ENCODE measurements at regions not wholly inside any gene's neighbourhood (a gene's known extent, or its start where the extent isn't known, plus 50 kb on each side); places are given as distances from the start of the nearest gene placed in this dataset.

- no peak for DNase-seq (ENCODE audit: low read depth)
Observed at GRCh38 chr11:105520706-105521345, 89.0 kb upstream of the GRIA4 start.

GRCh38 chr11:105507496-105508254 lies 102.2 kb upstream of the GRIA4 start:
- DNase-seq (ENCODE audit: low read depth) = no peak
- no peak overlapping the region for H3K4me3 ChIP-seq (ENCODE audit: low read depth, low read length)
- TF ChIP-seq CTCF (IDR thresholded peaks at IDR 0.05; ENCODE audit: low read depth, low read length) (no peak), MAX (IDR thresholded peaks at IDR 0.05; ENCODE audit: low read depth, low read length) (no peak), MYC (IDR thresholded peaks at IDR 0.05; ENCODE audit: low read depth, low read length) (no peak)

More at GRCh38 chr11:105520706-105521345, 89.0 kb upstream of the GRIA4 start:
- H3K4me3 ChIP-seq (ENCODE audit: low read depth, low read length) = no peak overlapping the region
- no peak for TF ChIP-seq POLR2A (IDR thresholded peaks at IDR 0.05; ENCODE audit: extremely low read depth, insufficient read length)
- no peak for TF ChIP-seq MYC (IDR thresholded peaks at IDR 0.05; ENCODE audit: low read depth, low read length)
- TF ChIP-seq MAX (IDR thresholded peaks at IDR 0.05; ENCODE audit: low read depth, low read length) = no peak
- TF ChIP-seq CTCF (IDR thresholded peaks at IDR 0.05; ENCODE audit: low read depth, low read length) = no peak

- no peak for TF ChIP-seq POLR2A (IDR thresholded peaks at IDR 0.05; ENCODE audit: extremely low read depth, insufficient read length)
- no peak for TF ChIP-seq CTCF (IDR thresholded peaks at IDR 0.05; ENCODE audit: low read depth, low read length)
- TF ChIP-seq MAX (IDR thresholded peaks at IDR 0.05; ENCODE audit: low read depth, low read length) = no peak
- TF ChIP-seq MYC (IDR thresholded peaks at IDR 0.05; ENCODE audit: low read depth, low read length) = no peak
- no peak overlapping the region for H3K4me3 ChIP-seq (ENCODE audit: low read depth, low read length)
- no peak for DNase-seq (ENCODE audit: low read depth)
Observed at GRCh38 chr11:105492010-105492409, 117.9 kb upstream of the GRIA4 start.

GRCh38 chr11:105491394-105491793 lies 118.5 kb upstream of the GRIA4 start:
- DNase-seq (ENCODE audit: low read depth) = no peak
- no peak for TF ChIP-seq CTCF (IDR thresholded peaks at IDR 0.05; ENCODE audit: low read depth, low read length)
- no peak for TF ChIP-seq MYC (IDR thresholded peaks at IDR 0.05; ENCODE audit: low read depth, low read length)
- no peak for TF ChIP-seq POLR2A (IDR thresholded peaks at IDR 0.05; ENCODE audit: extremely low read depth, insufficient read length)
- TF ChIP-seq MAX (IDR thresholded peaks at IDR 0.05; ENCODE audit: low read depth, low read length) = no peak
- no peak overlapping the region for H3K4me3 ChIP-seq (ENCODE audit: low read depth, low read length)

- no peak for TF ChIP-seq CTCF (IDR thresholded peaks at IDR 0.05; ENCODE audit: low read depth, low read length)
- TF ChIP-seq MAX (IDR thresholded peaks at IDR 0.05; ENCODE audit: low read depth, low read length) = no peak
- TF ChIP-seq MYC (IDR thresholded peaks at IDR 0.05; ENCODE audit: low read depth, low read length) = no peak
- TF ChIP-seq POLR2A (IDR thresholded peaks at IDR 0.05; ENCODE audit: extremely low read depth, insufficient read length) = no peak
- H3K4me3 ChIP-seq (ENCODE audit: low read depth, low read length) = no peak overlapping the region
- DNase-seq (ENCODE audit: low read depth) = no peak
Observed at GRCh38 chr11:105490333-105490732, 119.5 kb upstream of the GRIA4 start.
